Neural cell (in vitro differentiated cells): ENCODE measurements at regions not wholly inside any gene's neighbourhood (a gene's known extent, or its start where the extent isn't known, plus 50 kb on each side); places are given as distances from the start of the nearest gene placed in this dataset.

ENCODE experiments used
- EP300 ChIP-seq: fragments of 450-650 bp; conservative IDR thresholded peaks from 2 replicates; pipeline ENCODE4 v1.6.1; 2014; ENCODE audit warnings: antibody characterized with exemption, mild to moderate bottlenecking, moderate library complexity; ENCODE audit not compliant: poor library complexity, severe bottlenecking
- EZH2 ChIP-seq: fragments of 200-600, 300-800 bp; shearing (Covaris generic), sonication (generic); IDR thresholded peaks from 2 replicates; pipeline ENCODE4 v1.6.1; 2014; ENCODE audit warnings: antibody characterized with exemption, low read length, borderline replicate concordance, mild to moderate bottlenecking; ENCODE audit not compliant: insufficient read depth, poor library complexity, severe bottlenecking
- RAD21 ChIP-seq: fragments of 450-650 bp; conservative IDR thresholded peaks from 2 replicates; pipeline ENCODE4 v1.6.1; 2014; ENCODE audit warnings: antibody characterized with exemption, mild to moderate bottlenecking, moderate library complexity
- TF ChIP-seq, protein P1 (sequence below): fragments of 450-650 bp; IDR thresholded peaks from 2 replicates; pipeline ENCODE4 v1.5.1; 2014; ENCODE audit warnings: antibody characterized with exemption, mild to moderate bottlenecking, moderate library complexity; ENCODE audit not compliant: poor library complexity, severe bottlenecking

DNA sequence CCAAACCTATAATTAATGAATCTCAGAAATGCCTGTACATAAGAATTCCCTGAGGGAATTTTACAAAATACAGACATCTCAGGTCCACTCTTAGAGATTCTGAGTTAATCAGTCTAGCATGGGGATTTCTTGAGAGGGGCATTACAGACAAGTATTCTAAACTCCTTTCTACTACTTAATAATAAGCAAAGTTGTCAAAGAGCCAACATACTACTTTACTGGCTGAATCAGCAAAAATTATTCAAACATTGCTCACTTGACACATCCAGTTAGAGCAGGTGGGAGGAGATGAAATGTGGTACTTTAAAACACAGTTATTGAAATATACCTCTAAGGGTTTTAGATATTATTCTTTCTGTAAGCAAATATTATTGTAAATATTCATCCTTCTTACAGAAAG, 1164.7 kb downstream of the CDY2B start:
- TF ChIP-seq, protein P1, sequence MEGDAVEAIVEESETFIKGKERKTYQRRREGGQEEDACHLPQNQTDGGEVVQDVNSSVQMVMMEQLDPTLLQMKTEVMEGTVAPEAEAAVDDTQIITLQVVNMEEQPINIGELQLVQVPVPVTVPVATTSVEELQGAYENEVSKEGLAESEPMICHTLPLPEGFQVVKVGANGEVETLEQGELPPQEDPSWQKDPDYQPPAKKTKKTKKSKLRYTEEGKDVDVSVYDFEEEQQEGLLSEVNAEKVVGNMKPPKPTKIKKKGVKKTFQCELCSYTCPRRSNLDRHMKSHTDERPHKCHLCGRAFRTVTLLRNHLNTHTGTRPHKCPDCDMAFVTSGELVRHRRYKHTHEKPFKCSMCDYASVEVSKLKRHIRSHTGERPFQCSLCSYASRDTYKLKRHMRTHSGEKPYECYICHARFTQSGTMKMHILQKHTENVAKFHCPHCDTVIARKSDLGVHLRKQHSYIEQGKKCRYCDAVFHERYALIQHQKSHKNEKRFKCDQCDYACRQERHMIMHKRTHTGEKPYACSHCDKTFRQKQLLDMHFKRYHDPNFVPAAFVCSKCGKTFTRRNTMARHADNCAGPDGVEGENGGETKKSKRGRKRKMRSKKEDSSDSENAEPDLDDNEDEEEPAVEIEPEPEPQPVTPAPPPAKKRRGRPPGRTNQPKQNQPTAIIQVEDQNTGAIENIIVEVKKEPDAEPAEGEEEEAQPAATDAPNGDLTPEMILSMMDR = no peak
- TF ChIP-seq RAD21 (no peak), EP300 (no peak), EZH2 (no peak)
